ENCODE measurements at regions not wholly inside any gene's neighbourhood (a gene's known extent, or its start where the extent isn't known, plus 50 kb on each side); places are given as distances from the start of the nearest gene placed in this dataset.

GRCh38 chr11:112477581-112478317, 217.1 kb upstream of the PLET1 start:
- no peak for DNase-seq (ENCODE audit: low read depth, low spot score)
- in situ Hi-C loops (cut with HindIII; ENCODE audit: low pct_unique_long_range_greater_than_20kb, low sequenced_read_pairs): no loop called here

- DNase-seq (ENCODE audit: low read depth, low spot score): no peak
- in situ Hi-C loops (cut with HindIII; ENCODE audit: low pct_unique_long_range_greater_than_20kb, low sequenced_read_pairs): no loop called here
These were observed 218.1 kb upstream of the PLET1 start for GRCh38 chr11:112478806-112479205.

- DNase-seq (ENCODE audit: low read depth, low spot score): no peak
- in situ Hi-C loops (cut with HindIII; ENCODE audit: low pct_unique_long_range_greater_than_20kb, low sequenced_read_pairs): no loop called here
These were observed 220.8 kb upstream of the PLET1 start for GRCh38 chr11:112481431-112481830.

- DNase-seq (ENCODE audit: low read depth, low spot score): no peak
- in situ Hi-C loops (cut with HindIII; ENCODE audit: low pct_unique_long_range_greater_than_20kb, low sequenced_read_pairs): no loop called here
These were observed 221.2 kb upstream of the PLET1 start for GRCh38 chr11:112481893-112482292.

GRCh38 chr11:112485280-112485679, 224.6 kb upstream of the PLET1 start:
- in situ Hi-C loops (cut with HindIII; ENCODE audit: low pct_unique_long_range_greater_than_20kb, low sequenced_read_pairs): no loop called here
- DNase-seq (ENCODE audit: low read depth, low spot score): no peak

GRCh38 chr11:112497826-112498225, 237.2 kb upstream of the PLET1 start:
- DNase-seq (ENCODE audit: low read depth, low spot score): no peak
- in situ Hi-C loops (cut with HindIII; ENCODE audit: low pct_unique_long_range_greater_than_20kb, low sequenced_read_pairs): no loop called here

GRCh38 chr11:112498701-112499100, 238.0 kb upstream of the PLET1 start:
- in situ Hi-C loops (cut with HindIII; ENCODE audit: low pct_unique_long_range_greater_than_20kb, low sequenced_read_pairs): no loop called here
- no peak for DNase-seq (ENCODE audit: low read depth, low spot score)

- no peak for DNase-seq (ENCODE audit: low read depth, low spot score)
- in situ Hi-C loops (cut with HindIII; ENCODE audit: low pct_unique_long_range_greater_than_20kb, low sequenced_read_pairs): no loop called here
These were observed 238.7 kb upstream of the PLET1 start for GRCh38 chr11:112499153-112499880.

- no peak for DNase-seq (ENCODE audit: low read depth, low spot score)
- in situ Hi-C loops (cut with HindIII; ENCODE audit: low pct_unique_long_range_greater_than_20kb, low sequenced_read_pairs): no loop called here
These were observed 239.2 kb upstream of the PLET1 start for GRCh38 chr11:112499881-112500204.

- no peak for DNase-seq (ENCODE audit: low read depth, low spot score)
- in situ Hi-C loops (cut with HindIII; ENCODE audit: low pct_unique_long_range_greater_than_20kb, low sequenced_read_pairs): no loop called here
These were observed 242.8 kb upstream of the PLET1 start for GRCh38 chr11:112503410-112503809.

GRCh38 chr11:112504056-112504455, 243.4 kb upstream of the PLET1 start:
- no peak for DNase-seq (ENCODE audit: low read depth, low spot score)
- in situ Hi-C loops (cut with HindIII; ENCODE audit: low pct_unique_long_range_greater_than_20kb, low sequenced_read_pairs): no loop called here

GRCh38 chr11:112506852-112507251, 246.2 kb upstream of the PLET1 start:
- in situ Hi-C loops (cut with HindIII; ENCODE audit: low pct_unique_long_range_greater_than_20kb, low sequenced_read_pairs): no loop called here
- DNase-seq (ENCODE audit: low read depth, low spot score): no peak

- DNase-seq (ENCODE audit: low read depth, low spot score): no peak
- in situ Hi-C loops (cut with HindIII; ENCODE audit: low pct_unique_long_range_greater_than_20kb, low sequenced_read_pairs): no loop called here
These were observed 246.6 kb upstream of the PLET1 start for GRCh38 chr11:112507281-112507680.

GRCh38 chr11:112508750-112509149, 248.1 kb upstream of the PLET1 start:
- no peak for DNase-seq (ENCODE audit: low read depth, low spot score)
- in situ Hi-C loops (cut with HindIII; ENCODE audit: low pct_unique_long_range_greater_than_20kb, low sequenced_read_pairs): no loop called here

GRCh38 chr11:112509300-112509699, 248.6 kb upstream of the PLET1 start:
- in situ Hi-C loops (cut with HindIII; ENCODE audit: low pct_unique_long_range_greater_than_20kb, low sequenced_read_pairs): no loop called here
- no peak for DNase-seq (ENCODE audit: low read depth, low spot score)

- in situ Hi-C loops (cut with HindIII; ENCODE audit: low pct_unique_long_range_greater_than_20kb, low sequenced_read_pairs): no loop called here
- no peak for DNase-seq (ENCODE audit: low read depth, low spot score)
These were observed 250.6 kb upstream of the PLET1 start for GRCh38 chr11:112511271-112511670.

- DNase-seq (ENCODE audit: low read depth, low spot score): no peak
- in situ Hi-C loops (cut with HindIII; ENCODE audit: low pct_unique_long_range_greater_than_20kb, low sequenced_read_pairs): no loop called here
These were observed 251.3 kb upstream of the PLET1 start for GRCh38 chr11:112511911-112512310.

GRCh38 chr11:112513417-112513816, 252.8 kb upstream of the PLET1 start:
- in situ Hi-C loops (cut with HindIII; ENCODE audit: low pct_unique_long_range_greater_than_20kb, low sequenced_read_pairs): no loop called here
- no peak for DNase-seq (ENCODE audit: low read depth, low spot score)

- no peak for DNase-seq (ENCODE audit: low read depth, low spot score)
- in situ Hi-C loops (cut with HindIII; ENCODE audit: low pct_unique_long_range_greater_than_20kb, low sequenced_read_pairs): no loop called here
These were observed 253.5 kb upstream of the PLET1 start for GRCh38 chr11:112514011-112514740.

Data from SK-MEL-5 (cell line).